ENCODE measurements at regions not wholly inside any gene's neighbourhood (a gene's known extent, or its start where the extent isn't known, plus 50 kb on each side); places are given as distances from the start of the nearest gene placed in this dataset.

GRCh38 chr2:594297-594949 is 82.8 kb downstream of the TMEM18 start:
- no peak overlapping the region for H3K9ac ChIP-seq (ENCODE audit: insufficient read depth, low read length)
- no peaks in the 10 kb centered on the region for H3K4me1 ChIP-seq (ENCODE audit: control insufficient read depth, extremely low read depth, insufficient read depth, low read length)
- H3K79me2 ChIP-seq (ENCODE audit: control insufficient read depth, insufficient read depth, low read length), result no peaks in the 10 kb centered on the region
- H3K4me2 ChIP-seq (ENCODE audit: extremely low read depth, insufficient read depth, low read length), result no peak overlapping the region
- TF ChIP-seq EZH2 (IDR thresholded peaks at IDR 0.05; ENCODE audit: low read length, missing control alignments), result no peak
- TF ChIP-seq CTCF (conservative IDR thresholded peaks at IDR 0.05 in 1 of 2, IDR thresholded peaks at IDR 0.05 in 1 of 2; ENCODE audit: low read depth in 1 of 2, low read length in 2 of 2), result no peak
- no peak overlapping the region for H2AFZ ChIP-seq (ENCODE audit: low read length)
- DNase-seq (ENCODE audit: low read depth in 2 of 2), result no peak
- no peak overlapping the region for H3K4me3 ChIP-seq (replicated peaks in 1 of 4; ENCODE audit: control extremely low read depth in 1 of 4, insufficient read depth in 1 of 4, low read depth in 3 of 4, low read length in 4 of 4)
- no peaks in the 10 kb centered on the region for H3K36me3 ChIP-seq (ENCODE audit: control insufficient read depth, insufficient read depth, low read length)
- H4K20me1 ChIP-seq (ENCODE audit: control insufficient read depth, extremely low read depth, insufficient read depth, low read length), result no peaks in the 10 kb centered on the region
- no peaks in the 10 kb centered on the region for H3K9me3 ChIP-seq (ENCODE audit: control insufficient read depth, insufficient read depth, low read depth, low read length)
- H3K27me3 ChIP-seq (ENCODE audit: control insufficient read depth, insufficient read depth, low read length), result no peaks in the 10 kb centered on the region
- H3K27ac ChIP-seq (ENCODE audit: insufficient read depth, low read length), result no peak overlapping the region

- H2AFZ ChIP-seq (ENCODE audit: low read length), result no peak overlapping the region
- no peaks in the 10 kb centered on the region for H3K9me3 ChIP-seq (ENCODE audit: control insufficient read depth, insufficient read depth, low read depth, low read length)
- H3K4me1 ChIP-seq (ENCODE audit: control insufficient read depth, extremely low read depth, insufficient read depth, low read length), result no peaks in the 10 kb centered on the region
- DNase-seq (ENCODE audit: low read depth in 2 of 2), result no peak
- no peaks in the 10 kb centered on the region for H3K36me3 ChIP-seq (ENCODE audit: control insufficient read depth, insufficient read depth, low read length)
- TF ChIP-seq CTCF (conservative IDR thresholded peaks at IDR 0.05 in 1 of 2, IDR thresholded peaks at IDR 0.05 in 1 of 2; ENCODE audit: low read depth in 1 of 2, low read length in 2 of 2), result no peak
- no peak for TF ChIP-seq EZH2 (IDR thresholded peaks at IDR 0.05; ENCODE audit: low read length, missing control alignments)
- H3K9ac ChIP-seq (ENCODE audit: insufficient read depth, low read length), result no peak overlapping the region
- H3K4me3 ChIP-seq (replicated peaks in 1 of 4; ENCODE audit: control extremely low read depth in 1 of 4, insufficient read depth in 1 of 4, low read depth in 3 of 4, low read length in 4 of 4), result no peak overlapping the region
- no peaks in the 10 kb centered on the region for H3K79me2 ChIP-seq (ENCODE audit: control insufficient read depth, insufficient read depth, low read length)
- no peak overlapping the region for H3K4me2 ChIP-seq (ENCODE audit: extremely low read depth, insufficient read depth, low read length)
- H3K27ac ChIP-seq (ENCODE audit: insufficient read depth, low read length), result no peak overlapping the region
- no peaks in the 10 kb centered on the region for H4K20me1 ChIP-seq (ENCODE audit: control insufficient read depth, extremely low read depth, insufficient read depth, low read length)
- H3K27me3 ChIP-seq (ENCODE audit: control insufficient read depth, insufficient read depth, low read length), result no peaks in the 10 kb centered on the region
Observed at GRCh38 chr2:593356-594026, 83.7 kb downstream of the TMEM18 start.

GRCh38 chr2:592737-593136 is 84.5 kb downstream of the TMEM18 start:
- Histone ChIP-seq H3K27me3 (ENCODE audit: control insufficient read depth, insufficient read depth, low read length) (no peaks in the 10 kb centered on the region), H3K36me3 (ENCODE audit: control insufficient read depth, insufficient read depth, low read length) (no peaks in the 10 kb centered on the region), H3K4me1 (ENCODE audit: control insufficient read depth, extremely low read depth, insufficient read depth, low read length) (no peaks in the 10 kb centered on the region), H3K79me2 (ENCODE audit: control insufficient read depth, insufficient read depth, low read length) (no peaks in the 10 kb centered on the region), H3K4me2 (ENCODE audit: extremely low read depth, insufficient read depth, low read length) (no peak overlapping the region), H3K9me3 (ENCODE audit: control insufficient read depth, insufficient read depth, low read depth, low read length) (no peaks in the 10 kb centered on the region), H3K9ac (ENCODE audit: insufficient read depth, low read length) (no peak overlapping the region), H3K27ac (ENCODE audit: insufficient read depth, low read length) (no peak overlapping the region), H4K20me1 (ENCODE audit: control insufficient read depth, extremely low read depth, insufficient read depth, low read length) (no peaks in the 10 kb centered on the region), H3K4me3 (replicated peaks in 1 of 4; ENCODE audit: control extremely low read depth in 1 of 4, insufficient read depth in 1 of 4, low read depth in 3 of 4, low read length in 4 of 4) (no peak overlapping the region), H2AFZ (ENCODE audit: low read length) (no peak overlapping the region)
- no peak for DNase-seq (ENCODE audit: low read depth in 2 of 2)
- TF ChIP-seq CTCF (conservative IDR thresholded peaks at IDR 0.05 in 1 of 2, IDR thresholded peaks at IDR 0.05 in 1 of 2; ENCODE audit: low read depth in 1 of 2, low read length in 2 of 2) (no peak), EZH2 (IDR thresholded peaks at IDR 0.05; ENCODE audit: low read length, missing control alignments) (no peak)
